ENCODE measurements at regions not wholly inside any gene's neighbourhood (a gene's known extent, or its start where the extent isn't known, plus 50 kb on each side); places are given as distances from the start of the nearest gene placed in this dataset.
"Not testable (repeated sequence)": the region's sequence is repeated elsewhere in the genome, so short reads cannot be mapped to it uniquely, and the experiment has no call there.

DNA sequence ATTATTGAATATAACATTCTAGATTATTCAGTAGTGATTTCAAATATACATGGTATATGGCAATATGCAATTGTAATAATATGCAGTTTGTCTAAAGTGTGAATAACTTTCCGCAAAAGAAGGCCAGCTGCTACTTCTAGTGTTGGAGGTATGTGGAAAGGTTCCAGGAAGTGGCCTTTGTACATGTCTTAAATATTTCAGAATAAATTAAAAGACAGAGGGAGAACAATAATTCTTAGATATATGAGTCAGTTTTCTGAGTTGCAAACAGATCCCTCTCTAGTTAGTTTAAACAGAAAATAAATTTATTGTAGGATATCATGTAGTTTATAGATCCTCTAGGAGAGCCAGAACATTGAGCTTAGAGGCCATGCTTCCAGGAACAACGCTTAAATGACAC, 210.8 kb upstream of the ELL2 start:
- no peak for TF ChIP-seq CTCF (IDR thresholded peaks at IDR 0.05; ENCODE audit: insufficient read depth, low read depth, low read length, missing control alignments)
- no peak overlapping the region for H3K4me3 ChIP-seq (ENCODE audit: low read depth, low read length)
- no peak for DNase-seq (ENCODE audit: low read depth)

GRCh38 chr5:96171973-96172372, 210.3 kb upstream of the ELL2 start:
- not testable (repeated sequence) for H3K4me3 ChIP-seq (ENCODE audit: low read depth, low read length); DNase-seq (ENCODE audit: low read depth)

DNA sequence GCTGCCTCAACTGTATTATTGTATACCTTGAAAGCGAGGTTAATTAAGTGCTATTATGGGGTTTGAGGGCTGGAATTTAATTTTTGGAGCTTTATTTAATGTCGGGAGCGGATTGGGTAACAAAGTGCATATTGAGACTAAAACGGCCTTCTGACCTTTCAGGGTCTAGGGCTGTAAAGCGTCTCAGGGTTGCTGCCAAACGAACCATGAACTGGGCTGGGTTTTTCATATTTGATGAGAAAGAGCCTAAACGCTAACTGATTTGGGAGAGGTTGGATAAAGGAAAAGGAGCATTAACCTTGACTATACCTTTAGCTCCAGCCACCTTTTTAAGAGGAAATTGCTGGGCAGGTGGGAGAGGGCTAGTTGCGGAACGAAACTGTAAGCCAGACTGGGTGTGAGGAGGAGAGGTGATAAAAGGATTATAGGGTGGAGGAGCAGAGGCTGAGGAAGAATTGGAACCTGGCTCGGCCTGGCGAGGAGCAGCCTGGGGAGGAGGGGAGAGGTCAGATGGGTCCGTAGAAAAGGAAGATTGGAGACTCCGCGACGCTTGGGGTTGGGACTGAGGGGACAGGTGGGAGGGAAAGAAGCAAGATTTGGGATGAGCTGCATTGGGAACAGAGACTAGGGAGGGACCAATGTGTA, 209.0 kb upstream of the ELL2 start:
- not testable (repeated sequence) for H3K4me3 ChIP-seq (ENCODE audit: low read depth, low read length); DNase-seq (ENCODE audit: low read depth)

- not testable (repeated sequence) for H3K4me3 ChIP-seq (ENCODE audit: low read depth, low read length); DNase-seq (ENCODE audit: low read depth)
Measured at GRCh38 chr5:96168833-96169232, 207.2 kb upstream of the ELL2 start.

GRCh38 chr5:96159043-96159442, 197.4 kb upstream of the ELL2 start:
- DNase-seq (ENCODE audit: low read depth) = no peak
- H3K4me3 ChIP-seq (ENCODE audit: low read depth, low read length) = no peak overlapping the region
- TF ChIP-seq CTCF (IDR thresholded peaks at IDR 0.05; ENCODE audit: insufficient read depth, low read depth, low read length, missing control alignments) = no peak

DNA sequence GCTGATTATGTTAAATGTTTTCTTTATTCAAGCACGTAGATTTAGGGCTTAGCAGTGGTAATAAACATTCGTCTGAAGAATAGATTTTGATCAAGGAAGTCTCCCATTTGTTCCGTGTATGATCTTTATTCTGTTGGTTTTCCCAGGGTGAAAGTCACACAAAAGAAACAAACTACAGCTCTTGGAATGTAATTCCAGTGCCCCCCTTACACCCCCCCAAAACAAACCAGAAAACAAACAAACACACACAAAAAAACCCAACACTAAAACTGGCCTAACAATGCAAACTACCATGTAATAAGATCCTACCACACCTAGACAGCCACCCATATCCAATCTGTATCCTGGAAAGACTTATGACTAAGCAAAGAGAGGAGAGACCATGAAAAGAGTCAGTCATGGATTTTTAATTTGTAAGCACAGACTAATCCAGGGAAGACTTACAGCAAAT, 196.2 kb upstream of the ELL2 start:
- H3K4me3 ChIP-seq (ENCODE audit: low read depth, low read length) = no peak overlapping the region
- no peak for TF ChIP-seq CTCF (IDR thresholded peaks at IDR 0.05; ENCODE audit: insufficient read depth, low read depth, low read length, missing control alignments)
- DNase-seq (ENCODE audit: low read depth) = no peak

GRCh38 chr5:96157077-96157780, 195.6 kb upstream of the ELL2 start:
- no peak overlapping the region for H3K4me3 ChIP-seq (ENCODE audit: low read depth, low read length)
- no peak for TF ChIP-seq CTCF (IDR thresholded peaks at IDR 0.05; ENCODE audit: insufficient read depth, low read depth, low read length, missing control alignments)
- no peak for DNase-seq (ENCODE audit: low read depth)

GRCh38 chr5:96155147-96155546, 193.5 kb upstream of the ELL2 start:
- no peak for DNase-seq (ENCODE audit: low read depth)
- no peak overlapping the region for H3K4me3 ChIP-seq (ENCODE audit: low read depth, low read length)
- no peak for TF ChIP-seq CTCF (IDR thresholded peaks at IDR 0.05; ENCODE audit: insufficient read depth, low read depth, low read length, missing control alignments)
